CD14-positive monocyte (primary cell): ENCODE measurements at regions not wholly inside any gene's neighbourhood (a gene's known extent, or its start where the extent isn't known, plus 50 kb on each side); places are given as distances from the start of the nearest gene placed in this dataset.

ENCODE experiments used
- DNase-seq, 3 donors: peaks; one replicate each; pipeline ENCODE4 v3.0.0-alpha.2; 2011 to 2022
- H2AFZ ChIP-seq: 2 replicates; pipeline ENCODE4 v1.6.0; 2012; ENCODE audit warnings: mild to moderate bottlenecking, low read depth, low read length, inconsistent platforms; ENCODE audit not compliant: insufficient read depth, poor library complexity, severe bottlenecking
- H3K27ac ChIP-seq, 2 donors: 1 replicate in 1 of 2; 2 replicates in 1 of 2; pipeline ENCODE4 v1.5.1; 2012 to 2013; ENCODE audit warnings: low read length in 2 of 2, control low read depth in 1 of 2, inconsistent platforms in 1 of 2, low read depth in 1 of 2, mild to moderate bottlenecking in 1 of 2
- H3K27me3 ChIP-seq, 2 donors: one replicate each; pipeline versions ENCODE4 v1.6.0 to v1.6.1; 2011 to 2013; ENCODE audit warnings: low read length in 2 of 2; ENCODE audit not compliant: control insufficient read depth in 2 of 2, insufficient read depth in 2 of 2
- H3K36me3 ChIP-seq, 2 donors: replicated peaks in 1 of 2; 1 replicate in 1 of 2; 2 replicates in 1 of 2; pipeline versions ENCODE4 v1.5.1 to v1.6.1; 2012 to 2013; ENCODE audit warnings: low read length in 2 of 2, control low read depth in 1 of 2, inconsistent platforms in 1 of 2, mild to moderate bottlenecking in 1 of 2; ENCODE audit not compliant: insufficient read depth in 2 of 2, control insufficient read depth in 1 of 2
- H3K4me1 ChIP-seq, 2 donors: 1 replicate in 1 of 2; 2 replicates in 1 of 2; pipeline versions ENCODE4 v1.5.1 to v1.6.1; 2012 to 2013; ENCODE audit warnings: low read length in 2 of 2, control low read depth in 1 of 2, inconsistent platforms in 1 of 2, mild to moderate bottlenecking in 1 of 2, moderate library complexity in 1 of 2; ENCODE audit not compliant: insufficient read depth in 2 of 2, control insufficient read depth in 1 of 2
- H3K4me2 ChIP-seq: replicated peaks from 2 replicates; pipeline ENCODE3; 2012; ENCODE audit warnings: low read length, moderate library complexity, mild to moderate bottlenecking; ENCODE audit not compliant: poor library complexity, severe bottlenecking; ENCODE audit errors: extremely low read depth
- H3K4me3 ChIP-seq, 3 experiments: fragments of 200-600 bp in 1 of 3; sonication (generic) in 1 of 3; replicated peaks in 1 of 3; 1 replicate in 2 of 3; 2 replicates in 1 of 3; pipeline ENCODE4 v1.5.1; 2011 to 2013; ENCODE audit warnings: low read length in 3 of 3, mild to moderate bottlenecking in 3 of 3, control low read depth in 2 of 3, low read depth in 2 of 3, inconsistent platforms in 1 of 3, moderate library complexity in 1 of 3
- H3K79me2 ChIP-seq: 2 replicates; pipeline ENCODE4 v1.6.0; 2012; ENCODE audit warnings: mild to moderate bottlenecking, control low read depth, inconsistent platforms, low read length, moderate library complexity; ENCODE audit not compliant: insufficient read depth
- H3K9ac ChIP-seq: 2 replicates; pipeline ENCODE4 v1.6.0; 2017; ENCODE audit warnings: low read length, mild to moderate bottlenecking; ENCODE audit not compliant: insufficient read depth, poor library complexity, severe bottlenecking
- H3K9me3 ChIP-seq, 2 donors: replicated peaks in 1 of 2; 1 replicate in 1 of 2; 2 replicates in 1 of 2; pipeline versions ENCODE4 v1.5.1 to v1.6.1; 2012 to 2013; ENCODE audit warnings: low read length in 2 of 2, control low read depth in 1 of 2; ENCODE audit not compliant: control insufficient read depth in 1 of 2, insufficient read depth in 1 of 2
- H4K20me1 ChIP-seq: 2 replicates; pipeline ENCODE4 v1.6.0; 2012; ENCODE audit warnings: mild to moderate bottlenecking, low read length, control low read depth, moderate library complexity; ENCODE audit not compliant: insufficient read depth
- H3K27ac Mint-ChIP-seq, 7 donors: one replicate each; pipeline ENCODE4 v1.8.0; 2020; ENCODE audit warnings: mild to moderate bottlenecking in 7 of 7, mixed read lengths in 7 of 7, moderate library complexity in 6 of 7, inconsistent platforms in 2 of 7
- H3K27me3 Mint-ChIP-seq, 3 donors: one replicate each; pipeline ENCODE4 v1.8.0; 2021 to 2022; ENCODE audit warnings: low read depth in 3 of 3, mild to moderate bottlenecking in 3 of 3, mixed read lengths in 3 of 3, moderate library complexity in 3 of 3, inconsistent platforms in 1 of 3
- H3K36me3 Mint-ChIP-seq, 2 donors: one replicate each; pipeline ENCODE4 v1.8.0; 2020; ENCODE audit warnings: mixed read lengths in 2 of 2, inconsistent platforms in 1 of 2, mild to moderate bottlenecking in 1 of 2
- H3K4me1 Mint-ChIP-seq: one replicate; pipeline ENCODE4 v1.8.0; 2020; ENCODE audit warnings: mild to moderate bottlenecking, mixed read lengths
- H3K4me3 Mint-ChIP-seq, 2 donors: one replicate each; pipeline ENCODE4 v1.8.0; 2020; ENCODE audit warnings: mild to moderate bottlenecking in 2 of 2, mixed read lengths in 2 of 2, moderate library complexity in 1 of 2
- H3K9me3 Mint-ChIP-seq, 7 donors: one replicate each; pipeline ENCODE4 v1.8.0; 2020 to 2022; ENCODE audit warnings: mixed read lengths in 7 of 7, mild to moderate bottlenecking in 6 of 7, moderate library complexity in 6 of 7, inconsistent platforms in 2 of 7
- WGBS: methylation state at CpG from one replicate; pipeline ENCODE4 v1.1.5; 2013; ENCODE audit warnings: missing lambda C conversion rate; ENCODE audit not compliant: insufficient coverage; 5-methylcytosine and 5-hydroxymethylcytosine counted together
- intact Hi-C, 2 donors: fragments of 100-400 bp; cut with micrococcal nuclease; formaldehyde crosslinking; loops; one replicate each; pipeline versions ENCODE4 v1.15.0 to v1.15.1; 2023
- TF ChIP-seq, protein P1 (sequence below): fragments of 200-600 bp; IDR thresholded peaks from one replicate; pipeline ENCODE4 v1.8.0; 2022; ENCODE audit warnings: antibody characterized with exemption, mild to moderate bottlenecking

DNA sequence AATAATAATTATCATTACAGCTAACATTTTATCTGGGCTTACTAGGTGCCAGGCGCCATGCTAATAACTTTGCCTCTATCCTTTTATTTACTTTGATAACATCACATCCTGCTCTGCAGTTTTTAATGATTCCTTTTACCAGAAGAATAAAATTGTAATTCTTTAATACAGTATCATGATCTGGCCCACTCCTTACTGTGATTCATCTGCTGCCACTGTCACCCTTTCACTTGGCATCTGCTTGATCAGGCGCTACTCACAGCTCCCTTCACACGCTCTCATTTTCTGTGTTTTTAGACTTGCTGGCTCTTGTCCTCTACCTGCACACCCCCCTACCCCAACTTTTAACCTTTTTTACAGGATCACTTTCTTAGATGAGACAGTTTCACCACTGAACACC, 167.5 kb downstream of the NTMT2 start:
- no peak overlapping the region for H3K27ac Mint-ChIP-seq
- Histone ChIP-seq H3K79me2 (no peaks in the 10 kb centered on the region), H3K27me3 (no peaks in the 10 kb centered on the region), H4K20me1 (no peaks in the 10 kb centered on the region), H3K27ac (no peak overlapping the region), H3K4me3 (no peak overlapping the region), H3K4me2 (no peak overlapping the region), H3K9me3 (peaks cover 0 to 4% of the 10 kb centered on the region in 2 donors), H3K9ac (no peak overlapping the region), H2AFZ (no peak overlapping the region), H3K4me1 (no peaks in the 10 kb centered on the region), H3K36me3 (no peaks in the 10 kb centered on the region)
- H3K4me3 Mint-ChIP-seq = no peak overlapping the region
- no peak for DNase-seq
- intact Hi-C loops = no loop called here
- WGBS = 93% methylated on average over 3 of the region's 3 CpGs
- no peaks in the 10 kb centered on the region for H3K4me1 Mint-ChIP-seq
- peaks cover 0 to 1% (median 0%) of the 10 kb centered on the region in 3 donors for H3K27me3 Mint-ChIP-seq
- H3K36me3 Mint-ChIP-seq = no peaks in the 10 kb centered on the region
- H3K9me3 Mint-ChIP-seq = peaks cover 0 to 2% (median 1%) of the 10 kb centered on the region in 7 donors
- TF ChIP-seq, protein P1, sequence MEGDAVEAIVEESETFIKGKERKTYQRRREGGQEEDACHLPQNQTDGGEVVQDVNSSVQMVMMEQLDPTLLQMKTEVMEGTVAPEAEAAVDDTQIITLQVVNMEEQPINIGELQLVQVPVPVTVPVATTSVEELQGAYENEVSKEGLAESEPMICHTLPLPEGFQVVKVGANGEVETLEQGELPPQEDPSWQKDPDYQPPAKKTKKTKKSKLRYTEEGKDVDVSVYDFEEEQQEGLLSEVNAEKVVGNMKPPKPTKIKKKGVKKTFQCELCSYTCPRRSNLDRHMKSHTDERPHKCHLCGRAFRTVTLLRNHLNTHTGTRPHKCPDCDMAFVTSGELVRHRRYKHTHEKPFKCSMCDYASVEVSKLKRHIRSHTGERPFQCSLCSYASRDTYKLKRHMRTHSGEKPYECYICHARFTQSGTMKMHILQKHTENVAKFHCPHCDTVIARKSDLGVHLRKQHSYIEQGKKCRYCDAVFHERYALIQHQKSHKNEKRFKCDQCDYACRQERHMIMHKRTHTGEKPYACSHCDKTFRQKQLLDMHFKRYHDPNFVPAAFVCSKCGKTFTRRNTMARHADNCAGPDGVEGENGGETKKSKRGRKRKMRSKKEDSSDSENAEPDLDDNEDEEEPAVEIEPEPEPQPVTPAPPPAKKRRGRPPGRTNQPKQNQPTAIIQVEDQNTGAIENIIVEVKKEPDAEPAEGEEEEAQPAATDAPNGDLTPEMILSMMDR = no peak

DNA sequence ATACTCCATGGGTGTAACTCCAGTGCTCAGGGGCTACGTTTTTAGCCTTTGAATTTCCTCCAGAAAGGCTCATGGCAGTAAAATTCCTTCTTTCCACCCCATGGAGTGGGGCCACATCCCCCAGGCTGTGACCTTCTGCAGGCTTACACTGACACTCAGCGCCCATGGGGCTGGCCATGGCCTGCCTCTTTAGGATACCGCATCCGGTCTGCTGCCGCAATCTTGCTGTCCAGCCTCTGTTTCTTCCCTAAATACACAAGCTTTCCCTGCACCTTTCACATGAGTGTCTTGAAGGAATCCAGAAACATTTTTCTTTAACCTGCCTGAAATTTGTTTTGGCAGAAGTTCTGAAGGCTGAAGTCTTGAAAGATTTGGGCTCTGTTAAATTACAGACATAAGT, 170.5 kb downstream of the NTMT2 start:
- Mint-ChIP-seq H3K36me3 (no peaks in the 10 kb centered on the region), H3K4me1 (no peaks in the 10 kb centered on the region), H3K9me3 (peaks cover 0 to 4% (median 1%) of the 10 kb centered on the region in 7 donors), H3K27me3 (peaks cover 0 to 1% (median 0%) of the 10 kb centered on the region in 3 donors), H3K4me3 (no peak overlapping the region), H3K27ac (no peak overlapping the region)
- Histone ChIP-seq H3K4me2 (no peak overlapping the region), H3K9ac (no peak overlapping the region), H3K36me3 (no peaks in the 10 kb centered on the region), H3K27ac (no peak overlapping the region), H3K4me3 (no peak overlapping the region), H2AFZ (no peak overlapping the region), H3K9me3 (no peaks in the 10 kb centered on the region), H4K20me1 (no peaks in the 10 kb centered on the region), H3K27me3 (no peaks in the 10 kb centered on the region), H3K4me1 (no peaks in the 10 kb centered on the region), H3K79me2 (no peaks in the 10 kb centered on the region)
- 90% methylated on average over 5 of the region's 5 CpGs for WGBS
- TF ChIP-seq, protein P1 = no peak
- intact Hi-C loops = no loop called here
- DNase-seq = no peak
